Stomach (tissue), 4 donors: ENCODE measurements at regions not wholly inside any gene's neighbourhood (a gene's known extent, or its start where the extent isn't known, plus 50 kb on each side); places are given as distances from the start of the nearest gene placed in this dataset.

Experiments used
- POLR2AphosphoS5 ChIP-seq, 3 donors: sonication (generic); formaldehyde crosslinking; IDR thresholded peaks; one replicate each; pipeline ENCODE4 v1.6.1; 2016; ENCODE audit warnings: antibody characterized with exemption in 3 of 3
- TF ChIP-seq, protein P1 (sequence below), 7 experiments: fragments of 450-650 bp in 4 of 7; fragments of 200-600 bp in 3 of 7; sonication (generic) in 3 of 7; IDR thresholded peaks; one replicate each; pipeline ENCODE4 v1.5.1; 2016 to 2019; ENCODE audit warnings: antibody characterized with exemption in 7 of 7, control low read depth in 2 of 7, mild to moderate bottlenecking in 1 of 7

DNA sequence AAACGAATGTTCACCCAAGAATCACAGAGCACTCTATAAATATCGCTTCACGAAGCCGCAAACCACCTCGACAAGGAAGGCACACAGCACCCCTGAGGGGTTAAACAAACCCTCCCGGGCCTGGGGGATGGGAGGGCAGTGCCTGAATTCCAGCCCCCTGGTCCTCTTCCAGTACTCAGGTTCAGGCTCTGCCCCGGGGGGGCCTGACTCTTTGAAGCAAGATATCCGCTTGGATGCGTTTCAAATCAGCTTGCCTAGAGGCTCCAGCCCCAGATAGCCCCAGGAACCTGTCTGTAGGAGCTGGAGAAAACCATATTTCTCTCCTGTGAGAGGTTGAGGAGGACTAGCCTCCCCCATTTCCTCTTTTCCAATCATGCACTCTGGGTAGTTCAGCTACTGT is 194.7 kb downstream of the WNT5A start:
- TF ChIP-seq, protein P1, sequence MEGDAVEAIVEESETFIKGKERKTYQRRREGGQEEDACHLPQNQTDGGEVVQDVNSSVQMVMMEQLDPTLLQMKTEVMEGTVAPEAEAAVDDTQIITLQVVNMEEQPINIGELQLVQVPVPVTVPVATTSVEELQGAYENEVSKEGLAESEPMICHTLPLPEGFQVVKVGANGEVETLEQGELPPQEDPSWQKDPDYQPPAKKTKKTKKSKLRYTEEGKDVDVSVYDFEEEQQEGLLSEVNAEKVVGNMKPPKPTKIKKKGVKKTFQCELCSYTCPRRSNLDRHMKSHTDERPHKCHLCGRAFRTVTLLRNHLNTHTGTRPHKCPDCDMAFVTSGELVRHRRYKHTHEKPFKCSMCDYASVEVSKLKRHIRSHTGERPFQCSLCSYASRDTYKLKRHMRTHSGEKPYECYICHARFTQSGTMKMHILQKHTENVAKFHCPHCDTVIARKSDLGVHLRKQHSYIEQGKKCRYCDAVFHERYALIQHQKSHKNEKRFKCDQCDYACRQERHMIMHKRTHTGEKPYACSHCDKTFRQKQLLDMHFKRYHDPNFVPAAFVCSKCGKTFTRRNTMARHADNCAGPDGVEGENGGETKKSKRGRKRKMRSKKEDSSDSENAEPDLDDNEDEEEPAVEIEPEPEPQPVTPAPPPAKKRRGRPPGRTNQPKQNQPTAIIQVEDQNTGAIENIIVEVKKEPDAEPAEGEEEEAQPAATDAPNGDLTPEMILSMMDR (IDR thresholded peaks at IDR 0.05): no peak
- TF ChIP-seq POLR2AphosphoS5 (IDR thresholded peaks at IDR 0.05): no peak
